Stimulated activated CD4-positive, alpha-beta T cell treated with anti-CD3 and anti-CD28 coated beads, Interleukin-1b, Interleukin-23, amount 100 ng/mL, for 4 hours (primary cell): ENCODE measurements at regions not wholly inside any gene's neighbourhood (a gene's known extent, or its start where the extent isn't known, plus 50 kb on each side); places are given as distances from the start of the nearest gene placed in this dataset.
"Not testable (repeated sequence)": the region's sequence is repeated elsewhere in the genome, so short reads cannot be mapped to it uniquely, and the experiment has no call there.

Experiments used
- DNase-seq, 2 donors: peaks; one replicate each; pipeline ENCODE4 v3.0.0-alpha.2; 2020; ENCODE audit warnings: low read depth in 2 of 2

DNA sequence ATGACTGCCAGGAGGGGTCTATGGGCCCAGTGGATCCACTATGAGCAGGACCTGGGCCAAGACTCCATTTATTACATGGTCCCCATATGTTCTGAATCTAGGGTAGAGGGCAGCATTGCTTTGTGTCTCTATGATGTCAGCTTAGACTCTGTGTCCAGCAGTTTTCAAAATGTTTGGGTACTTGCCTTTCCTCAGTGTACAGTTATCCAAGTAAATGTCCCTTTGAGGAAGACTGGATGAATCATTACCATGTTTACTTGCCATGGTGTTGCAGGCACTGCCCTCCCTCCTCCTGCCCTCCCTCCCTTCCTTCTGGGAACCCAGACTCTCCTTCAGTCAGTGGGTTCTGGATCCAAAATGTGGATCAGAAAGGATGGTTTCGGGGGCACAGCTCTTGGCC lies 108.6 kb downstream of the NRN1 start:
- no peak for DNase-seq

DNA sequence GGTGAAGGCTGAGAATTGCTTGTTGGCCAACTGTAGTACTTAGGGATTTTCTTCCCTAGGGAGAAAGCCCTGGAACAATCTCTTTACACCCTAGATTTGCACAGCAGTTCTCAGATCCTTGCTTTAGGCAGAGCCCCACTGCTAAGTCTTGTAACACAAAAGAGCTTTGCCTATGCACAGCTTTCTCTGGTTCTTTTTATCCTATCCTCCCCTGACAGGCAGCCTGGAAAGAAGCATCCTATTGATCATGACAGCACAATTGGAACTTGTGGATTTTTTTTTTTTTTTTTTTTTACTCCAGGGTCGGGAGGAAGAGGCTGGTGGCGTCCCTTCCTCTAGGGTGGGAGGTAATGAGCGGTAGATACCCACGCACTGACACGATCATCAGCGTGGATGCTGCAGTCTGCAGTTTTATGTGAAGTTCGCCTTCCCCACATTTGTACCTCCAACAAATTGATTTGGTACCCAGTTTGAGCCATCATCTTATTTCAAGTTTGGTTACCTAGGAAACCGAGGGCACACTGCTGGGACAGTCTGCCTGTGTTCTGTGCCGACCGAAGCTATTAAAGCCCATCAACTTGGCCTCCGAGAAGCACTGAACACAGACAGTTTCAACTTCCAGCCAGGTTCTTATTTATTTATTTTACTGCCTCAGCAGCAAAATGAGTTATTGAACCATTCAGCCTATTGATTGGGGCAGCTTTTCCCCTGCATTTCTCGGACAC lies 110.1 kb downstream of the NRN1 start:
- no peak for DNase-seq

DNA sequence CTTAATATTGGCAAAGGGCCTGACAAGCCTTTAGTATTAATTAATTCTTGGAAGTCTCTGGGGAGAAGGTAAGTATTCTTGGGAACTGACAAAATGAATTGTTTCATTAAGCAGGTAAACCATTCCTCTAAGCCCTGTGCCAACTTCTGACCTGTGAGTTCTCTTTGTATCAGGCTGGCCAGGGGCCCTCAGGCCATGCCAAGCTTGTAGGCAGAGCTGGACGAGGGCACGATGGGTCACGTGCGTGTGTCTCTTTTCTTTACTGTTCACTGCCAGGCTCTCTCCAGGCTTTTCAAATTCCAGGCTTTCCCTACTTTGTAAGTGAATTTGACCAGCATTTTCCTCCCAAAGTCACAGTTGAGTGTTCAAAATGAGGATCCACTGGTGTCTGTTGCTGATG lies 112.4 kb downstream of the NRN1 start:
- DNase-seq, result no peak

DNA sequence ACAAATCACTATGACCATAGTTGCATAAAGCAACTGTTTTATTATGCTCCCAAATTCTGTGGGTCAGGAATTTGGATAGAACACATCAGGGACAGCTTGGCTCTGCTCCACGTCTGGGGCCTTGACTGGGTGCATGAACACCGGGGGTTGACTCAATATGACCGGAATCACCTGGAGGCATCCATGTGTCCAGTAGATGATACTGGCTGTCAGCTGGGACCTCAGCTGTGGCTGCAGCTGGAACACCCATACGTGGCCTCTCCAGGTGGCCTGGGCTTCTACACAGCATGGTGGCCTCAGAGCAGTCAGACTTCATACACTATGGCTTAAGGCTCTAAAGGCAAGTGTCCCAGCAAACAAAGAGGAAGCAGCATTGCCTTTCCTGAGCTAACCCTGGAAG lies 113.4 kb downstream of the NRN1 start:
- no peak for DNase-seq

DNA sequence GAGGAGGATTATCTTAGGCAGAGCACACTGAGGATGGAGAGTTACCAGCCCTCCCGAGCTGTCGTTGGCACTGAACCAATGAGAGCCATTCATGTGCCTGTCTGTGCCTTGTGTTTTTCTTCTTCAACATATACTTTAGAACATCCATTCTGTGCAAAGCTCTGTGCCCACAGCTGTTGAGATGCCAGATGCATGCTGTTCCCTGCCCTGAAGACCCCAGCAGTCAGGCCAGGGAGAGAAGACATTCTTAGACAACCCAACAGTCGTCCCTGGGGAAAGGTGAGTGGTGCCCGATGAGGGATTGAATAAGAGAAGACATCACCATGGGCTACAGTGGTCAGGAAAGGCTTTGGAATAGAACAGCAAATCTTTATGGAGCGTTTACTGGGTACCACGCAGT lies 114.1 kb downstream of the NRN1 start:
- no peak for DNase-seq

DNA sequence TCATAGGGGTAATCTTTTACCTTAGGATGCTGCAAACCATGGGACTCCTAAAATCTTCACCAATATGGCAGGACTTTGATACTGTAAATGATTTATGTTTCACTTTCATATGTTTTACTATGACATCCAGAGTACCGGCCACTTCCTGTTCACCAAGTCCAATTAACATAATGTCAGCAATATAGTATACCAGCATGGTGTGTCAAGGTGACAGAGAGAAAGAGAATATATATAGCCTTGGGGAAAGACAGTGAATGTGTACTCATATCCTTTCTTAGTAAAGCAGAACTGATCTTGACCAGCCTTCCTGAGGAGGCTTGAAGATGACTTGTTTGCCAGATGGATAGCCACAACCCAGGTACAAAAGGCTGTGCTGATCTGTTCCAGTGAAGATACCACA lies 127.9 kb downstream of the NRN1 start:
- no peak for DNase-seq

DNA sequence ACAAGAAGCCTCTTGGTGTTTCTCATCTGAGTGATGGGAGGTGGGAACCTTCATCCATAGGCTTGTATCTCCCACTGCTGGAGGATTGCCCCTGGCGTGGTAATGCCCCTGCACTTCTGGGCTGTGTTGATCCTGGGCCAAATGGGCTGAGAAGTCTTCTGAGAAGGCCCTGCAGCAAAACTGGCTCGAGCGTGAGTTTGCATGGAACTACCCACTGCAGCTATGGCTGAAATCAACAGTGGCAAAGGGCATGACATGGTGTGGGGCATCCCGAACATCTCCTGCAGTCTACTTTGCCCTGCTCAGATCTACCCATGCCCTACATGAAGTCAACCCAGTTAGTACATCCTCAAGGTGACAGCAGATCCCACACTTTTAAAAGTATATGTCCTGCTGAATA lies 130.6 kb downstream of the NRN1 start:
- no peak for DNase-seq

DNA sequence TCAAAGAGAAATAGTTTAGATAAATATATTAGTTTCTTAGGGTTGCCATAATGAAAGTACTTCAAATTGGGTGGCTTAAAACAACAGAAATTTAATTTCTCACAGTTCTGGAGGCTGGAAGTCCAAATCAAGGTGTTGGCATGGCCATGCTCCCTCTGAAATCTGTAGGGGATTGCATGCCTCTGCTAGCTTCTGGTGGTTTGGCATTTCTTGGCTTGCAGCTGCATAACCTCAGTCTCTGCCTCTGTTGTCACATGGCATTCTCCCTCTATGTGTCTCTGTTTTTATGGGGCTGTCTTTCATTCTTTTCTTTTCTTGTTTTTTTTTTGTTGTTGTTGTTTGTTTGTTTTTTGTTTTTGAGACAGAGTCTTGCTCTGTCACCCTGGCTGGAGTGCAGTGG lies 132.7 kb downstream of the NRN1 start:
- not testable (repeated sequence) for DNase-seq

DNA sequence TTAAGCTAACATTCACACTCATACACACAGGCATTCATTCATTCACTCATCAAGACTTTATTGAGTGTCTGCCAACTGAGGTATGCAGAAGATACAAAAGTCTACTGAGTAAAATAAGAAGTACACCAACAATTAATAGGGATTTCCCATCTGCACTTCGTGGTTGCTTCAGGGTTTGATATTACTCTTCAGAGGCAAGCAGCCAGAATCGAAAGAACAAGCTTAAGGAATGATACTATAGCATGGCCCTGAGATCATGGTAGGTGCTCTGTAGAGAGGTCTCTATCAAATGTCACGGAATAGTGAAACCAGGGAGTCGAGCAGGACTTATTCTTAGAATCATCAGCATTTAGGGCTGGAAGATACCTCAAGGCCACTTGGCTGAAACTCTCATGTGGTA lies 135.4 kb downstream of the NRN1 start:
- no peak for DNase-seq

DNA sequence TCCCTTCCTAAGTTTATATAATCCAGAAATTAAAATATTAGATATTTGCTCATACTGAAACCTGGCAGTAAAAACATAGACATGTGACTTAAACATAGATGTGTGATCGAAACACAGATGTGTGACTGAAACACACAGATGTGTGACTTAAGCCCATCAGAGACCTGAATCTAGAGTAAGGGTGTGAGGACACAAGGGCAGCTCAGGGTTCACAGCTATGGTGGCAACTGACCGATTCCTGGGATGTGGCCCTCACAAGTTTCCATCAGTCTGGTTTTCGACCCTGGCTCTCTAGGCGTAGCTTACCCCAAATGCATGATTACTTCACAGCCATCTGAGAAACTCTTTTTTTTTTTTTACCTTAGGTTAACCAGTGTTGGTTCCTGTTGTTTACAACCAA lies 137.0 kb downstream of the NRN1 start:
- no peak for DNase-seq

DNA sequence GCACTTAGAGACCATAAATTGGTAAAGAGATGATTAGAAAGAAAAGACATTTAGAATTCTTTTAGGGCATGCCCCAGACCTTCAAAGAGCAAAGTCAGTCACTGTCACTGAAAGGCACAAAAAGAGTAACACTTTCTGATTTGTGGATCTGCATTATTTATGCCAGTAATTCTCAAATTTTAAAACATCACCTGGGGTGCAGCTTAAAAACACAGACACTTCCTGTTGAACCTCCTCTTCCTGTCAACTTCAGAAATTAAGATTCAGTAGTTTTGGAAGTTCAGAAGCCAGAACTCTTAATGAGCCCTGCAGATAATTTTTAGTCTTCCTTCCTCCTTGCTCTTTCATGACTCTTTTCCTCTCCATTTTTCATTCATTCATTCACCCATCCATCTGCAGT lies 137.5 kb downstream of the NRN1 start:
- DNase-seq, result no peak

DNA sequence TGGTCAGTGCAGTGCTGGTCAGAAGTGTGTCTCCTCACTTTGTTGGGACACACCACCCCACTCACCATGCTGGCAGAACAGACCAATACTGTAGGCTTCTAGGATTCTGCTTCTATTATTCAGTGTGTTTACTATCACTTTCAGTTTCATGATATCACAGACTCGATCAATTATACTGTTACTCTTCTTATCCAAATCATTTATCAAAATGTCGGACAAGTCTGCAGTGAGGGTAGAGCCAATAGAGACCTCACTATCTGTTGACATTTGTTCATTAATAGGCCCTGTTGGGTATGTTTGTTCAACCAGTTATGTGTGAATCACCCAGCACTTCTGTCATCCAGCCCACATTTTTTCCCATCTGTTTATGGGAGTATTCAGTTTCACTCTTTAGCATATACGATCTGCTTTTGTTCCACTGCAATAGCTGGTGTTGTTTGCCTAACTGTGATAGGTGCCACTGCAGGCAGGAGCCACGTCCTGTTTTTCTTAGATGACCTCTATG lies 140.1 kb downstream of the NRN1 start:
- peak in 1 of 2 donors; percentile 13 for DNase-seq

DNA sequence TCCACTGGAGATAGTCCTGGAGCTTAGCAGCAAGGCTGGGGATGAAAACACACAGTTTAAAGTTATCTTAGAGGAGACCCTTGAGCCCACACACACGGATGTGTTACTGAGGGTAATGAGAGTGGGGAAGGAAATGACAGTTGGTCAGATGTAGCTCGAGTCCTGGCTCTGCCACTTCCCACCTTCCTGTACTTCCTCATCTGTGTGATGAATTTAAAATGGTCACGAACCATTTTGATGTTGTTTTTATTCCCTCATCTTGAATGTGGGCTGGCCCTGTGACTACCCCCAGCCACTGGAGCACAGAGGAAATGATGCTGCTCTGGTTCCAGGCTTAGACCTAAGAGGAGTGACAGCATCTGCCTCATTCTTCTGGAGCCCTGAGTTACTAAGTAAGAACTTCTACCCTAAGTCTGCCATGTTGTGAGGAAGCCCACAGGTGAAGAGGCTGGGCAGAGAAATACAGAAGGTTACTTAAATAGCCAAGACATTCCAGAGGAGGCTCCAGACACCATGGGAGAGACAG lies 141.2 kb downstream of the NRN1 start:
- no peak for DNase-seq

DNA sequence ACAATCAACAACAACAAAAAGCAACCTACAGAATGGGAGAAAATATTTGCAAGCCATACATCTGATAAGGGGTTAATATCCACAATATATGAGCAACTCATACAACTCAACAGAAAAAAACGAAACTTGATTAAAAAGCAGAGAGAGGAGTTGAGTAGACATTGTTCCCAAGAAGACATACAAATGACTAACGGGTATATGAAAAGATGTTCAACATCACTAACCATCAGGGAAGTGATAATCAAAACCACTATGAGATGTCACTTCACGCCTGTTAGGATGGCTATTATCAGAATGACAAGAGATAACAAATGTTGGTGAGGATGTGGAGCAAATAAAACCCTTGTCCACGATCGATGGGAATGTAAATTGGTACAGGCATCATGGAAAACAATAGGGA lies 145.9 kb downstream of the NRN1 start:
- DNase-seq, result no peak

DNA sequence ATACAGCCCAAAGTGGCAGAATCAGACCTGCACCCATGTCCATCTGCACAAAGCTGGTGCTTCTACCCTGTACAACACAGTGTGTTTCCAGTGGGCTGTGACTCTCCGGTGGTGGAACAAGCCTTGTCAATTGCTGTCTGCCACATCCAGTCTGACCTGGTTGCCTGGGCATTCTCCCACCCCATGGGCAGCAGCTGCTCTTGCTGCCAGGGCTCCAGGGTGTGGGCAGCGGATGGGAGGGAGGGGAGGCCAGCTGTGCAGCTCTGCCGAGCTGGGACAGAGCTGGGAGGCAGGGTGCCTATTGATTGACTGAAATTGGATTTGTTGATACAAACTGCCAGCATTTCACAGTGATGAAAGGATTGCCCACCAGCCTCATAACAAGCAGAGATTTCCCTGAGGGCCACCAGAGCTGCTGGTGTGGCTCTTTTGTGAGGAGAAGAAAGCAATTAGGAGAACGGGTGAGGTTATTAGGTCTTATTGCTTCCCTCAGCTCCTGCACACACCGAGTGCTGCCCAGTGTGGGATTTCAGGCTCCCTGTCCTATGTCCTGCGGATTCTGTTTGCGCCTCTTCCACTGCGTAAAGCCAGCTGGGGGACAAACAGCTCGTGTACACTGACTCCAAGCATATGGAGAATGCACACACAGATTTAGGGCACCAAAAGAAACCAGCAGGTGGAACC lies 150.8 kb downstream of the NRN1 start:
- DNase-seq, result no peak

DNA sequence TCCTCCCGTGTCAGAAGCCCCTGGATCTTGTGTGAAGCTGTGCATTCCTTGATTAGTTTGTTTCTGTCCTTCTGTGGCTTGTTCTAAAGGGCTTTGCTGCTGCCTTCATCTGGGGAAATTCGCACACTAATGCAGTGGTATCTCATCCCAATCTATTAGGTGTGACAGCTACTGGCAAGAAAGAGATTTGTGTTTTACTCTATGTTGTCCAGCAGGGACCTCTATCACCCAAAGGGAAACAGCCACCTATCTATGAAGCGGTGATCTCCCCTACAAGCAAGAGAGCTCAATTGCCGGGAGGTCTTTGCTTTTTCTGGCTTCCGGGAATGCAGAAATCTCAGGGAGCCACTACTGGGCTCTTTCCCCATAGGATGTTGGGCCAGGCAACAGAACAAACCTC lies 151.8 kb downstream of the NRN1 start:
- DNase-seq, result no peak

DNA sequence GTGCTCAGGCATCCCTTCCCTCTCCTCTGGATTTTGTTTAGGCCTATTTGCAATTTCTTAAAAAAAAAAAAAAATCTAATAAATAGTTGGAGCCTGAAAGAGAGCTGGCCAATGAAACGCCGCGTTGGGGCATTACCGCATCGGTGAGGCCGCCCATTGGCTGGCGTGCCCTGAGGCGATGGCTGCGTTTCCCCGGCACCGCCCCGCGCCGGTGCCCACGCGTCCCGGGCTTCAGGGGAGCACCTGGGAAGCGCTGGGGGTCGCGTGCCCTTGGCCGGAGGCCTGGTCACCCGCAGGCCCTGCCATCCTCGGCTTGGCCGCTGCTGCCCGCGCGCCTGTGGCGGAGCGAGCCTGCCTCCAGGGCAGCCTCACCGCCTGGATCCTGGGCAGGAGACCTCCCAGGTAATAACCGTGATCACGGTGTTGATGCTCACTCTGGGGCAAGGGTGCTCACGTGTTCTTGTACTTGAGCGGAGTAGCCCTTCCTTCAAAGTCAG lies 155.4 kb downstream of the NRN1 start:
- DNase-seq, result peak; percentile 59 to 66

DNA sequence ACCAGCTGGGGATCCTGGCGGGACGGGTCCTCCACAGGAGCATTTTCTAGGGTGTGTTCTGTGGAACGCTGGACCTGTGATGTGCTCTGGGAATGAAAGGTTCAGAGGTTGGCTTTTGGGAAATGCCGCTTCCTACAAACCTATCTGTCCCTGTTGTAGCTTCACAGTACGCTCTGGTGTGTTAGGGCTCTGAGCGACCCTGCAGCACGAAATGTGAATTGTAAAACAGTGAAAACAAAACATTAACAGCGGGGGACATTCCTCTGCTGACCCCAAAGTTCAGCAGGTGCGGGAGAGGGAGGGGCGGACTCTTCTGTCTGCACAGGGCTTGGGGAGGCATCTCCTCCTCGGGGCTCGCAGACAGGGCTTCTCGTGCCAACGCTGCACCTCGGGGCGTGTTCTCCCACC lies 155.9 kb downstream of the NRN1 start:
- no peak for DNase-seq

DNA sequence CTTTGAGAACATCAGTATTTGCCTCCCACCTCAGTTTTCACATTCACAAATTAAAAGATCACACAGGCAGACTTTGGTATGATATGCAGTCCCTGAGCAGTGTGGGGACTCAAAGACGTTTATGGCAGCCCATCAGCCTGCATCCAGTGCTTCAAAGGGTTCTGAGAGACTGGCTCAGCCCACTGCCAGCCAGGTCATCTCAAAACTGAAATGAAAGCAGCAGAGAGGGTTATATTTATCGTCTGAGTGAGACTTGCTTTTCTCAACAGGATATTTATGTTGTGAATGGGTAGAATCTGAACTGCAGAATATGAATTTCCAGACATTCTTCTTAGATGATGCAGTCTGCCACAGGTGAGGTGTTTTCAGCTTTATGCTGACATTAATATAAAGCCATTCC lies 159.8 kb downstream of the NRN1 start:
- no peak for DNase-seq

DNA sequence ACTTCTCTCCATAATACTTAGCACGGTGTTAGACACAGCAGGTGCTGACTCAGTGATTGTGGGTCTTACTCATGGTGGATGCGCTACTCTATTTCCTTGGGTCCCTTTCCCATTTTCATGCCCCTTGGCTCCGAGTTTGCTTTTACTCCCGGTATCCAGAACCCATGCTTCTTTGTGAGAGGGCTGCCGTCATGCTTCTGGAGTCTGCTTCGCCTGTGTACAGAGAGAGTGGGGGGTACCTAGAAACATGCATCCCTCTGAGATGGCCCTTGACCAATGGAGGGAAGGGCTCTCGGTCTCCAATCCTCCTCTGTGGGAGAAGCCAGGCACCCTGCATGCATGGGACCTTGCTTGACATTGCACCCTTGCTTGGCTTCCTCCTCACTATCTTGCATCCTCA lies 160.4 kb downstream of the NRN1 start:
- no peak for DNase-seq

DNA sequence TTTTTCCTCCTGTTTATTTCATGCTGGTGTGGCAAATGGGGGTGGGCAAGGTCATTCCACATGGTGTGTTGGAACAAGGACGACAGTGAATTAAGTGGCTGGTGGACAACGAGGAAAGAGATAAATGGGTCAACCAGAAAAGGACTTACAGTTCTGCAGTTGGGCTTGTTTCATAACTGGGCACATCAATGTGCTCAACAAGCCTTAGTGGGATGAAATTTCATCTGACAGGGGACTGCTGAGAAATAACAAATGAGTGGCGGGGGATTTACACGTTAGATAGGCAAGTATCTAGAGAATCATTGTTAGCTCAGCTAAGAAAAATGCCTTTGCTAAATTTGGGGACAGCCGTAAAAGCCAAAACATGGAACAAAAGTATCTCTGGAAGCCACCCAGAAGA lies 163.6 kb downstream of the NRN1 start:
- no peak for DNase-seq

DNA sequence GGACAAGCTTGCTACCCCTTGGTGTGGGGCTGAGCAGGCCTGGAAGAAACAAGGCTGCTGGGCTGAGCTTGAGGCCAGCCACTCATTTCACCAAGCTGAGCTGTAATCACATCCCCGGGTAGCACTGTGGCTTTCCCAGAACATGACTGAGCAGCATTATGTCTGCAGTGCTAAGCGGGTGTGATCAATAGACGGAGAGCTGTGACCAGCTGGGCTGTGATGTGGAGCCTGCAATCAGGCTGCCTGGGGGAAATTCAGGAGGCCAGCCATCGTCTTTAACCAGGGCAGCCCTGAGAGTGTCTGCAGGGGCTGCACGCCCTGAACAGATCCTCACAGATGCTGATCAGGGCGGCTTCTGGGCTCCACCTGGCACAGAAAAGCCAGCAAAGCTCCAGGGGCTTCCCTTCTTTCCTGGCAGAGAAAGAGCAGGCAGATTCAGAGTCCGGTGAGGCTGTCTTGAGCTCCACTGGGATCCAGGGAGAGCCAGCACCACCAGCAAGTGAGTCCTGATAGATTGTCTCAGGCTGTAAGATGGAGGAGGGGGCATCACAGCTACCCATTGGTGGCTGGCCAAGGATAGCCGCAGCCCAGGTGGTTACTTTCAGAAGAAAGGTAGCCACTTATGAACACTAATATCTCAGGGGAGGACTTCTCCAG lies 165.9 kb downstream of the NRN1 start:
- no peak for DNase-seq
